Mammary epithelial cell (primary cell): ENCODE measurements at regions not wholly inside any gene's neighbourhood (a gene's known extent, or its start where the extent isn't known, plus 50 kb on each side); places are given as distances from the start of the nearest gene placed in this dataset.

Experiments used
- CTCF ChIP-seq, 2 donors: IDR thresholded peaks in 1 of 2; conservative IDR thresholded peaks in 1 of 2; 2 replicates each; pipeline ENCODE4 v1.5.1; 2011 to 2012; ENCODE audit warnings: inconsistent platforms in 2 of 2, low read length in 2 of 2, mild to moderate bottlenecking in 2 of 2, control low read depth in 1 of 2, low read depth in 1 of 2; ENCODE audit not compliant: insufficient read depth in 1 of 2; ENCODE audit errors: extremely low read depth in 1 of 2
- EZH2 ChIP-seq: IDR thresholded peaks from 2 replicates; pipeline ENCODE4 v1.6.1; 2012; ENCODE audit warnings: low read length, inconsistent platforms, borderline replicate concordance

DNA sequence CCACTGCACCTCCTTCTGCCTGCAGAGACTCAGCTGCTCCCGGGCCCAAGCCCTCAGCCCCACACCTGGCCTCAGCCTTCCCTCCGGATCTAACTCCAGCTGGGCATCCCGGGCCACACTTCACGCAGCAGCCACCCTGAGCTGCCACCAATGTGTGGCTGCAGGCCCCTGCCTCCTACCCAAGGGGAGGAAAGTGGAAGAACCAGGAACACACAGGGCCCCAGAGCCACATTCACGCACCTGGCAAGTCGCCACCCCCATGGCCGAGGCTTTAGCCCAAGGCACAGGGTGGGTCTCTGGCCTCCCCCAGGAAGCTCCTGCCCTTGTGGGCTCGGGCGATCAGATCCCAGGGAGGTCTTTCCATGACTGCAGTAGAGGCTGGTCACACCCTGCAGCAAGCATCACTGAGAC, 345.6 kb downstream of the CTTN start:
- TF ChIP-seq CTCF (conservative IDR thresholded peaks at IDR 0.05 in 1 of 2, IDR thresholded peaks at IDR 0.05 in 1 of 2; ENCODE audit: extremely low read depth in 1 of 2, insufficient read depth in 1 of 2, low read depth in 1 of 2, low read length in 2 of 2) = no peak
- no peak for TF ChIP-seq EZH2
